Astrocyte (in vitro differentiated cells and primary cell): ENCODE measurements at regions not wholly inside any gene's neighbourhood (a gene's known extent, or its start where the extent isn't known, plus 50 kb on each side); places are given as distances from the start of the nearest gene placed in this dataset.

Experiments
- DNase-seq: peaks from one replicate; pipeline ENCODE4 v3.0.0-alpha.2; 2010; ENCODE audit warnings: low read depth
- FAIRE-seq: peaks from 2 replicates; lab custom pipeline; 2011; peaks lifted over from hg19 to GRCh38; lab: Jason Lieb, UNC
- H2AFZ ChIP-seq: 2 replicates; pipeline ENCODE4 v1.6.0; 2012; ENCODE audit warnings: low read depth, low read length, inconsistent platforms
- H3K27ac ChIP-seq: 2 replicates; pipeline ENCODE4 v1.5.1; 2011; ENCODE audit warnings: low read depth, low read length, inconsistent platforms
- H3K27me3 ChIP-seq: 2 replicates; pipeline ENCODE4 v1.6.0; 2011; ENCODE audit warnings: low read length, inconsistent platforms; ENCODE audit not compliant: insufficient read depth
- H3K36me3 ChIP-seq: 2 replicates; pipeline ENCODE4 v1.5.1; 2011; ENCODE audit warnings: low read length, inconsistent platforms; ENCODE audit not compliant: insufficient read depth
- H3K4me1 ChIP-seq: 2 replicates; pipeline ENCODE4 v1.5.1; 2011; ENCODE audit warnings: low read length, inconsistent platforms; ENCODE audit not compliant: insufficient read depth
- H3K4me2 ChIP-seq: 2 replicates; pipeline ENCODE4 v1.6.0; 2012; ENCODE audit warnings: low read length, inconsistent platforms
- H3K4me3 ChIP-seq: 2 replicates; pipeline ENCODE4 v1.5.1; 2011; ENCODE audit warnings: low read depth, mild to moderate bottlenecking, low read length, inconsistent platforms; ENCODE audit not compliant: insufficient read depth
- H3K79me2 ChIP-seq: 2 replicates; pipeline ENCODE4 v1.6.0; 2012; ENCODE audit warnings: mild to moderate bottlenecking, low read length, inconsistent platforms; ENCODE audit not compliant: insufficient read depth
- H3K9ac ChIP-seq: 2 replicates; pipeline ENCODE4 v1.6.0; 2012; ENCODE audit warnings: mild to moderate bottlenecking, low read length, inconsistent platforms
- H3K9me3 ChIP-seq: 2 replicates; pipeline ENCODE4 v1.5.1; 2012; ENCODE audit warnings: low read depth, mild to moderate bottlenecking, low read length, inconsistent platforms; ENCODE audit not compliant: insufficient read depth
- H4K20me1 ChIP-seq: 2 replicates; pipeline ENCODE4 v1.6.0; 2012; ENCODE audit warnings: low read length, inconsistent platforms; ENCODE audit not compliant: insufficient read depth
- H3K27ac Mint-ChIP-seq: one replicate; pipeline ENCODE4 v1.8.0; 2021; ENCODE audit warnings: mild to moderate bottlenecking, mixed read lengths; ENCODE audit not compliant: unreplicated experiment
- H3K27me3 Mint-ChIP-seq: one replicate; pipeline ENCODE4 v1.8.0; 2021; ENCODE audit warnings: low read depth, mixed read lengths; ENCODE audit not compliant: unreplicated experiment
- H3K36me3 Mint-ChIP-seq: one replicate; pipeline ENCODE4 v1.8.0; 2021; ENCODE audit warnings: low read depth, mixed read lengths; ENCODE audit not compliant: unreplicated experiment
- H3K4me1 Mint-ChIP-seq: one replicate; pipeline ENCODE4 v1.8.0; 2021; ENCODE audit warnings: low read depth, mixed read lengths; ENCODE audit not compliant: unreplicated experiment
- H3K4me3 Mint-ChIP-seq: one replicate; pipeline ENCODE4 v1.8.0; 2021; ENCODE audit warnings: mild to moderate bottlenecking, moderate library complexity, mixed read lengths; ENCODE audit not compliant: unreplicated experiment
- H3K9me3 Mint-ChIP-seq: one replicate; pipeline ENCODE4 v1.8.0; 2021; ENCODE audit warnings: mild to moderate bottlenecking, mixed read lengths; ENCODE audit not compliant: unreplicated experiment
- EZH2 ChIP-seq: IDR thresholded peaks from 2 replicates; pipeline ENCODE4 v1.6.1; 2012; ENCODE audit warnings: mild to moderate bottlenecking, low read length, inconsistent platforms; ENCODE audit not compliant: insufficient read depth
- TF ChIP-seq, protein P1 (sequence below): IDR thresholded peaks from 2 replicates; pipeline ENCODE4 v1.5.1; 2011; ENCODE audit warnings: low read depth, mild to moderate bottlenecking, inconsistent platforms, low read length, moderate library complexity; ENCODE audit not compliant: insufficient read depth

DNA sequence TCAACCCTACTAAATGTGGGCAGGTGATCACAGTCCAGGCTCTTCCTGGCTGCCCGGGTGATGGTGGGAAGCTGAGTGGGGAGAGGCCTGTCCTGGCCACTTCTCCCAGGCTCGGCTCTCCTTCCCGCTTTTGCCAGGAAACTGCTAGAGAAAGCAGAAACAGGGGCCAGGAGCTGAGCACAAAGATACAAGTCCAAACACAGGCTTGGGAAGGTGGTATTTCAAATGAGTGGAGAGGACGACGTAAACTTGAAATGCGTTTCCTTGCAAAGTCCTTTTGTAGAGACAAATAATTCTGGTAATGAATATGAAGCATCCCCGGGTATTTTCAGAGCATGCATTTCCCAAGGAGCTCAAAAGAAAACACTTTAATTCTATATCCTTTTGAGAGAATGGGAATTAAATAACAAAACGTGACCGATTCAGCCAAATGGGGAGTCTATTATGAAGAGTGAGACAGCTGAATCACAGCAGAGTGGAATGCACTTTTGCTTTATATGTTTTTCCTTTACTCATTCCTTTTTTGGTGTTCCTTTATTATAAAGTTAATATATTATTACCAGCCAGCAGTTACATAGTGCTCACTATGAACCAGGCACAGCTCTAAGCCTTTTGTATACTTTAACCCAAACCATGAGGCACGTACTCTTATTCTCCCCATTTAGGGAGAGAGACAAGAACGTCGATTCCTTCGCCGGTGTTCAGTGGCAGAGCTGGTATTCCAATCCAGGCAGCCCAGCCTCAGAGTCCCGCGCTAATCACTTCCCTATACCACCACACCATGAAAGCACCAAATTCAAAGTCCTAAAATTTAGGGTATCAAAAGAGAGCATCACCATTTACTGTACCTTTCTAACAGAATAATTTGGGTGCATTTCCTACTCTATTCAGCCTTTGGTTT lies 218.2 kb upstream of the KLF14 start:
- H3K9ac ChIP-seq = peak overlapping the region; percentile 1
- H3K27ac ChIP-seq = peak overlapping the region; percentile 1
- Mint-ChIP-seq H3K4me3 (no peak overlapping the region), H3K4me1 (peaks cover 43% of the 10 kb centered on the region), H3K27me3 (no peaks in the 10 kb centered on the region), H3K9me3 (no peaks in the 10 kb centered on the region), H3K36me3 (peaks cover 15% of the 10 kb centered on the region), H3K27ac (no peak overlapping the region)
- DNase-seq = no peak
- H3K27me3 ChIP-seq = no peaks in the 10 kb centered on the region
- no peak overlapping the region for H3K4me3 ChIP-seq
- peaks cover 52% of the 10 kb centered on the region for H4K20me1 ChIP-seq
- H3K4me2 ChIP-seq = peak overlapping the region; percentile 51
- H3K4me1 ChIP-seq = peaks cover 15% of the 10 kb centered on the region
- H2AFZ ChIP-seq = no peak overlapping the region
- TF ChIP-seq, protein P1, sequence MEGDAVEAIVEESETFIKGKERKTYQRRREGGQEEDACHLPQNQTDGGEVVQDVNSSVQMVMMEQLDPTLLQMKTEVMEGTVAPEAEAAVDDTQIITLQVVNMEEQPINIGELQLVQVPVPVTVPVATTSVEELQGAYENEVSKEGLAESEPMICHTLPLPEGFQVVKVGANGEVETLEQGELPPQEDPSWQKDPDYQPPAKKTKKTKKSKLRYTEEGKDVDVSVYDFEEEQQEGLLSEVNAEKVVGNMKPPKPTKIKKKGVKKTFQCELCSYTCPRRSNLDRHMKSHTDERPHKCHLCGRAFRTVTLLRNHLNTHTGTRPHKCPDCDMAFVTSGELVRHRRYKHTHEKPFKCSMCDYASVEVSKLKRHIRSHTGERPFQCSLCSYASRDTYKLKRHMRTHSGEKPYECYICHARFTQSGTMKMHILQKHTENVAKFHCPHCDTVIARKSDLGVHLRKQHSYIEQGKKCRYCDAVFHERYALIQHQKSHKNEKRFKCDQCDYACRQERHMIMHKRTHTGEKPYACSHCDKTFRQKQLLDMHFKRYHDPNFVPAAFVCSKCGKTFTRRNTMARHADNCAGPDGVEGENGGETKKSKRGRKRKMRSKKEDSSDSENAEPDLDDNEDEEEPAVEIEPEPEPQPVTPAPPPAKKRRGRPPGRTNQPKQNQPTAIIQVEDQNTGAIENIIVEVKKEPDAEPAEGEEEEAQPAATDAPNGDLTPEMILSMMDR = no peak
- no peak for TF ChIP-seq EZH2
- no peak for FAIRE-seq
- peaks cover 5% of the 10 kb centered on the region for H3K36me3 ChIP-seq
- no peaks in the 10 kb centered on the region for H3K9me3 ChIP-seq
- peaks cover 98% of the 10 kb centered on the region for H3K79me2 ChIP-seq

GRCh38 chr7:130953196-130953595 lies 219.2 kb upstream of the KLF14 start:
- H3K4me1 Mint-ChIP-seq = peaks cover 46% of the 10 kb centered on the region
- no peak for TF ChIP-seq EZH2
- TF ChIP-seq, protein P1 = no peak
- H3K27me3 Mint-ChIP-seq = no peaks in the 10 kb centered on the region
- peaks cover 16% of the 10 kb centered on the region for H3K36me3 Mint-ChIP-seq
- H4K20me1 ChIP-seq = peaks cover 45% of the 10 kb centered on the region
- H3K4me1 ChIP-seq = peaks cover 16% of the 10 kb centered on the region
- H3K79me2 ChIP-seq = peaks cover 97% of the 10 kb centered on the region
- H3K9ac ChIP-seq = no peak overlapping the region
- no peak for FAIRE-seq
- peak overlapping the region; percentile 64 for H3K27ac Mint-ChIP-seq
- no peak overlapping the region for H3K4me3 Mint-ChIP-seq
- no peak overlapping the region for H3K27ac ChIP-seq
- H3K9me3 ChIP-seq = no peaks in the 10 kb centered on the region
- H3K4me3 ChIP-seq = no peak overlapping the region
- H3K36me3 ChIP-seq = peaks cover 5% of the 10 kb centered on the region
- H3K9me3 Mint-ChIP-seq = no peaks in the 10 kb centered on the region
- no peak overlapping the region for H2AFZ ChIP-seq
- peak overlapping the region; percentile 10 for H3K4me2 ChIP-seq
- no peak for DNase-seq
- no peaks in the 10 kb centered on the region for H3K27me3 ChIP-seq
